ENCODE measurements at regions not wholly inside any gene's neighbourhood (a gene's known extent, or its start where the extent isn't known, plus 50 kb on each side); places are given as distances from the start of the nearest gene placed in this dataset.

GRCh38 chr5:124126504-124127217 lies 614.7 kb downstream of the CSNK1G3 start:
- no peak for DNase-seq (ENCODE audit: low spot score)
- no peak for TF ChIP-seq CTCF (IDR thresholded peaks at IDR 0.05)
- ATAC-seq (ENCODE audit: low FRiP score), result no peak

GRCh38 chr5:124124711-124125229 lies 612.8 kb downstream of the CSNK1G3 start:
- TF ChIP-seq CTCF (IDR thresholded peaks at IDR 0.05), result no peak
- DNase-seq (ENCODE audit: low spot score), result no peak
- ATAC-seq (ENCODE audit: low FRiP score), result peak; percentile 55

- DNase-seq (ENCODE audit: low spot score), result no peak
- ATAC-seq (ENCODE audit: low FRiP score), result no peak
- no peak for TF ChIP-seq CTCF (IDR thresholded peaks at IDR 0.05)
Observed at GRCh38 chr5:124121198-124121597, 609.2 kb downstream of the CSNK1G3 start.

GRCh38 chr5:124114911-124115310 lies 602.9 kb downstream of the CSNK1G3 start:
- DNase-seq (ENCODE audit: low spot score) (no peak), ATAC-seq (ENCODE audit: low FRiP score) (no peak)
- no peak for TF ChIP-seq CTCF (IDR thresholded peaks at IDR 0.05)

GRCh38 chr5:124111886-124112285 lies 599.9 kb downstream of the CSNK1G3 start:
- no peak for TF ChIP-seq CTCF (IDR thresholded peaks at IDR 0.05)
- no peak for ATAC-seq (ENCODE audit: low FRiP score)
- no peak for DNase-seq (ENCODE audit: low spot score)

- ATAC-seq (ENCODE audit: low FRiP score) (no peak), DNase-seq (ENCODE audit: low spot score) (no peak)
- TF ChIP-seq CTCF (IDR thresholded peaks at IDR 0.05), result no peak
Observed at GRCh38 chr5:124110942-124111341, 599.0 kb downstream of the CSNK1G3 start.

- no peak for DNase-seq (ENCODE audit: low spot score)
- no peak for TF ChIP-seq CTCF (IDR thresholded peaks at IDR 0.05)
- no peak for ATAC-seq (ENCODE audit: low FRiP score)
Observed at GRCh38 chr5:124105326-124105725, 593.3 kb downstream of the CSNK1G3 start.

Measured in omental fat pad (tissue), 3 donors.